GM18511 (cell line): ENCODE measurements at regions not wholly inside any gene's neighbourhood (a gene's known extent, or its start where the extent isn't known, plus 50 kb on each side); places are given as distances from the start of the nearest gene placed in this dataset.

Source experiments
- ATAC-seq: cut with Tn5 transposase; IDR thresholded peaks from one replicate; pipeline ENCODE4 v1.9.1; 2021; ENCODE audit warnings: mild to moderate bottlenecking, moderate library complexity; ENCODE audit not compliant: unreplicated experiment

DNA sequence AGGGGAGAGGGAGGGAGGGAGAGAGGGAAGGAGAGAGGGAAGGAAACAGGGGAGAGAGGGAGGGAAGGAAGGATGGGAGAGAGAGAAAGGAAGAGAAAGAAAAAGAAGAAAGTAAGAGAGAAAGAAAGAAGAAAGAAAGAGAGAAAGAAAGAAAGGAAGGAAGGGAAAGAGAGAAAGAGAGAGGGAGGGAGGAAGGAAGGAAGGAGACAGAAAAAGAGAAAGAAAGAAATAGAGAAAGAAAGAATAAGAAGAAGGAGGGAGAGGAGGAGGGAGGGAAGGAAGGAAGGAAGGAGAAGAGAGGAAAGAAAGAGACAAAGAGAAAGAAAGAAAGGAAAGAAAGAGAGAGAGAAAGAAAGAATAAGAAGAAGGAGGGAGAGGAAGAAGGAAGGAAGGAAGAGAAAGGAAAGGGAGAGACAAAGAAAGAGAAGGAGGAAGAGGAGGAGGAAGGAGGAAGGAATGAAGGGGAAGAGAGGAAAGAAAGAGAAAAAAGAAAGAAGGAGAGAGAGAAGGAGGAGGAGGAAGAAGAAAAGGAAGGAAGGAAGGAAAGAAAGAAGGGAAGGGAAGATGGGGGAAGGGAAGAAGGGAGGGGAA, 189.6 kb downstream of the PARM1 start:
- ATAC-seq, result no peak

DNA sequence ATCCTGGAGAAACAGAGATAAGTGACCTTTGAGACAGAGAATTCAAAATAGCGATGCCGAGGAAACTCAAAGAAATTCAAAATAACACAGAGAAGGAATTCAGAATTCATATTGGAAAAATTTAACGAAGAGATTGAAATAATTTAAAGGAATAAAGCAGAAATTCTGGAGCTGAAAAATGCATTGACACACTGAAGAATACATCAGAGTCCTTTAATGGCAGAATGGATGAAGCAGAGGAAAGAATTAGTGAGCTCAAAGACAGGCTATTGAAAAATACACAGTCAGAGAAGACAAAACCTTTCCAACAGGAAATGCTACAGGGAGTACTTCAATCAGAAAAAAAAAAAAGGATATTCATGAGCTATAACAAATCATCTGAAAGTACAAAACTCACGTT, 185.8 kb downstream of the PARM1 start:
- no peak for ATAC-seq

DNA sequence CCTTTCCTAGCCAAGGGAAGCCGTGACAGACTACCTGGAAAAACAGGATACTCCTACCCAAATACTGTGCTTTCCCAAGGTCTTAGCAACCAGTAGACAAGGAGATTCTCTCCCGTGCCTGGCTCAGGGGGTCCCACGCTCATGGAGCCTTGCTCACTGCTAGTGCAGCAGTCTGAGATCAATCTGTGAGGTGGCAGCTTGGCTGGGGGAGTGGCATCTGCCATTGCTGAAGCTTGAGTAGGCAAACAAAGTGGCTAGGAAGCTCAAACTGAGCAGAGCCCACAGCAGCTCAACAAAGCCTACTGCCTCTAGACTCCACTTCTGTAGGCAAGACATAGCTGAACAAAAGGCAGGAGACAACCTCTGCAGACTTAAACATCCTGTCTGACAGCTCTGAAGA, 177.1 kb downstream of the PARM1 start:
- no peak for ATAC-seq

GRCh38 chr4:75107755-75108612, 175.1 kb downstream of the PARM1 start:
- ATAC-seq, result peak; percentile 81

- ATAC-seq, result no peak
These were observed 169.8 kb downstream of the PARM1 start for GRCh38 chr4:75102787-75103085.

DNA sequence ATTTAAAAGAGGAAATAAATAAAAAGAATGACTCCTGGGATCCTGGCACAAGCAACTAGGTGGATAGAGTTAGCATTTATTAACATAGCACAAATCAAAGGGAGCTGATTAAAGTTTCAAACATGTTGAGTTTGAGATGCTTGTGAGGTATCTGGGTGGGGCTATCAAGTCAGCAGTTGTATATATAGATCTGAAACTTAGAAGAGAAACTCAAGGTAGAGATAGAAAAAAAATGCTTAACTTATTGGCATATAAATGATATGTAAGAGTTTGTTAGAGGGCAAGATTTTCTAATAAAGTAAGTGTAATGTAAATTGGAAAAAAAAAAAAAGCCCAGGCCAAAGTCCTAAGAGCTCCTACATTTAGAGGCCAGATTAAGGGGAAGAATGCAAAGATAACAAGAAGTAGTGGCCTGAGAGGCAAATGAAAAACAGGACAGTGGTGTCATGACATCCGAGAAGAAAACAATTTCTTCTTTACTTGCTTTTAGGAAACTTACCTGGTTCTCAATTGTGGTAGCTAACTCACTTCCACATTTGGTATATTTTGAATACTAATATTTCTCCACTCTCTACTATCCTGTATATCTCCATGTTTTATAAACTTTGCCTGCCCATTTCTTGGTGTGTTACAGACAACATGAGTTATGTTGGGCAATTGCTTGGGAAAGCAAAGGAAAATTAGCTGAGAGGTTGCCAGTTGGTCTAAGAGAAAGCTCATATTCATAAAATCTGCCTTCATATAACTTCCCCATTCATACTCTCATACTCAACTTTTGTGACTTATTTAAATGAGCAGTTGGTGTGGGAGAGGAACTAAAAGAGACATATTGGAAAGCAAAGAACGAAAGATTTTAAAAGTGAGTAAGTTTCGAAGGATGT, 169.2 kb downstream of the PARM1 start:
- peak; percentile 78 for ATAC-seq
